H1 (cell line): ENCODE measurements at regions not wholly inside any gene's neighbourhood (a gene's known extent, or its start where the extent isn't known, plus 50 kb on each side); places are given as distances from the start of the nearest gene placed in this dataset.

Source experiments
- CTCF ChIA-PET: fragments of 300-600 bp; sonication (Branson Sonifier 250); formaldehyde crosslinking; loops from one replicate; lab custom pipeline; 2021; ENCODE audit not compliant: partially characterized antibody; lab: Charles Lee
- POLR2A ChIA-PET: fragments of 300-600 bp; sonication (Branson Sonifier 250); formaldehyde crosslinking; loops from one replicate; lab custom pipeline; 2021; ENCODE audit warnings: inconsistent platforms; ENCODE audit not compliant: partially characterized antibody; lab: Charles Lee
- DNase-seq, 2 experiments: peaks; one replicate each; pipeline versions ENCODE4 v3.0.0 to v3.0.0-alpha.2; 2010 to 2022; ENCODE audit warnings: low spot score in 2 of 2, low read depth in 1 of 2, mixed read lengths in 1 of 2
- FAIRE-seq: peaks from 2 replicates; lab custom pipeline; 2011; peaks lifted over from hg19 to GRCh38; lab: Jason Lieb, UNC
- H2AFZ ChIP-seq: 2 replicates; pipeline ENCODE4 v1.8.1; 2012; ENCODE audit warnings: low read length, inconsistent platforms
- H2AK5ac ChIP-seq: 2 replicates; pipeline ENCODE4 v1.6.1; 2013; ENCODE audit warnings: low read depth, low read length
- H2BK120ac ChIP-seq: replicated peaks from 2 replicates; pipeline ENCODE3; 2013; ENCODE audit warnings: low read depth, low read length, inconsistent platforms
- H2BK12ac ChIP-seq: 2 replicates; pipeline ENCODE4 v1.6.1; 2013; ENCODE audit warnings: low read depth, low read length
- H2BK15ac ChIP-seq: 2 replicates; pipeline ENCODE4 v1.6.1; 2013; ENCODE audit warnings: low read length
- H2BK20ac ChIP-seq: 2 replicates; pipeline ENCODE4 v1.6.1; 2013; ENCODE audit warnings: low read length
- H2BK5ac ChIP-seq: 2 replicates; pipeline ENCODE4 v1.6.1; 2013; ENCODE audit warnings: low read depth, low read length
- H3K14ac ChIP-seq: 2 replicates; pipeline ENCODE4 v1.6.1; 2013; ENCODE audit warnings: inconsistent platforms; ENCODE audit not compliant: insufficient read length
- H3K18ac ChIP-seq: 2 replicates; pipeline ENCODE4 v1.6.1; 2013; ENCODE audit warnings: low read length; ENCODE audit errors: extremely low read depth
- H3K23ac ChIP-seq: 2 replicates; pipeline ENCODE4 v1.6.1; 2013; ENCODE audit warnings: inconsistent platforms; ENCODE audit not compliant: insufficient read length
- H3K23me2 ChIP-seq: 2 replicates; pipeline ENCODE4 v1.6.1; 2013; ENCODE audit warnings: low read depth, low read length
- H3K27ac ChIP-seq: 2 replicates; pipeline ENCODE4 v1.6.1; 2011; ENCODE audit warnings: low read depth, low read length, inconsistent platforms
- H3K27me3 ChIP-seq, 4 experiments: replicated peaks in 1 of 4; 1 replicate in 1 of 4; 2 replicates in 3 of 4; pipeline versions ENCODE4 v1.6.1 to v1.8.1; 2011 to 2013; ENCODE audit warnings: low read length in 3 of 4, mild to moderate bottlenecking in 3 of 4, inconsistent platforms in 2 of 4, mixed read lengths in 2 of 4, moderate library complexity in 1 of 4; ENCODE audit not compliant: control insufficient read depth in 3 of 4, insufficient read depth in 3 of 4; ENCODE audit errors: extremely low read depth in 1 of 4
- H3K36me3 ChIP-seq, 4 experiments: 2 replicates each; pipeline versions ENCODE4 v1.6.1 to v1.8.1; 2011 to 2013; ENCODE audit warnings: mild to moderate bottlenecking in 4 of 4, low read length in 3 of 4, moderate library complexity in 2 of 4, control low read depth in 1 of 4, inconsistent platforms in 1 of 4; ENCODE audit not compliant: insufficient read depth in 4 of 4, control insufficient read depth in 2 of 4
- H3K4ac ChIP-seq: replicated peaks from 2 replicates; pipeline ENCODE3; 2013; ENCODE audit warnings: low read length, low read depth, mixed read lengths, inconsistent platforms; ENCODE audit not compliant: insufficient read length
- H3K4me1 ChIP-seq, 4 experiments: replicated peaks in 1 of 4; 1 replicate in 1 of 4; 2 replicates in 3 of 4; pipeline versions ENCODE4 v1.6.1 to v1.8.1; 2011 to 2013; ENCODE audit warnings: low read length in 3 of 4, inconsistent platforms in 2 of 4, mixed read lengths in 1 of 4; ENCODE audit not compliant: insufficient read depth in 4 of 4, control insufficient read depth in 3 of 4
- H3K4me2 ChIP-seq, 2 experiments: 2 replicates each; pipeline versions ENCODE4 v1.6.1 to v1.8.1; 2011 to 2013; ENCODE audit warnings: low read depth in 2 of 2, low read length in 2 of 2, control low read depth in 1 of 2, inconsistent platforms in 1 of 2, mild to moderate bottlenecking in 1 of 2; ENCODE audit not compliant: insufficient read depth in 1 of 2
- H3K4me3 ChIP-seq, 4 experiments: fragments of 200-600, 300-600 bp in 1 of 4; sonication (generic), shearing (Covaris generic), sonication (Bioruptor Twin) in 1 of 4; 2 replicates each; pipeline versions ENCODE4 v1.5.1 to v1.8.1; 2011 to 2016; ENCODE audit warnings: low read length in 4 of 4, low read depth in 3 of 4, control low read depth in 2 of 4, inconsistent platforms in 2 of 4, mild to moderate bottlenecking in 2 of 4, mixed read lengths in 1 of 4, moderate library complexity in 1 of 4; ENCODE audit not compliant: insufficient read depth in 2 of 4; ENCODE audit errors: extremely low read depth in 1 of 4
- H3K56ac ChIP-seq: replicated peaks from 2 replicates; pipeline ENCODE3; 2013; ENCODE audit warnings: low read depth, mild to moderate bottlenecking, mixed read lengths, low read length, inconsistent platforms; ENCODE audit not compliant: insufficient read length
- H3K79me1 ChIP-seq: 2 replicates; pipeline ENCODE4 v1.6.1; 2013; ENCODE audit warnings: low read depth, low read length, control low read depth
- H3K79me2 ChIP-seq, 2 experiments: 2 replicates each; pipeline versions ENCODE4 v1.6.1 to v1.8.1; 2012 to 2013; ENCODE audit warnings: low read length in 2 of 2, mild to moderate bottlenecking in 2 of 2, inconsistent platforms in 1 of 2; ENCODE audit not compliant: insufficient read depth in 2 of 2, control insufficient read depth in 1 of 2
- H3K9ac ChIP-seq, 4 experiments: replicated peaks in 1 of 4; 1 replicate in 1 of 4; 2 replicates in 3 of 4; pipeline versions ENCODE4 v1.6.1 to v1.8.1; 2011 to 2013; ENCODE audit warnings: low read depth in 3 of 4, low read length in 3 of 4, control low read depth in 2 of 4, mild to moderate bottlenecking in 2 of 4, moderate library complexity in 2 of 4, inconsistent platforms in 1 of 4; ENCODE audit errors: extremely low read depth in 1 of 4
- H3K9me3 ChIP-seq, 2 experiments: 2 replicates each; pipeline versions ENCODE4 v1.6.1 to v1.8.1; 2012 to 2013; ENCODE audit warnings: mild to moderate bottlenecking in 2 of 2, moderate library complexity in 2 of 2, control low read depth in 1 of 2, inconsistent platforms in 1 of 2, low read depth in 1 of 2, low read length in 1 of 2, mixed read lengths in 1 of 2; ENCODE audit not compliant: insufficient read depth in 2 of 2
- H4K20me1 ChIP-seq, 2 experiments: replicated peaks in 1 of 2; 2 replicates each; pipeline versions ENCODE3 to v1.8.1; 2011 to 2013; ENCODE audit warnings: inconsistent platforms in 2 of 2, low read length in 2 of 2, mild to moderate bottlenecking in 1 of 2; ENCODE audit not compliant: insufficient read depth in 2 of 2, control insufficient read depth in 1 of 2
- H4K5ac ChIP-seq: 2 replicates; pipeline ENCODE4 v1.6.1; 2013; ENCODE audit warnings: low read length, low read depth, mixed read lengths, inconsistent platforms; ENCODE audit not compliant: insufficient read length
- H4K8ac ChIP-seq: 2 replicates; pipeline ENCODE4 v1.8.0; 2013; ENCODE audit warnings: mild to moderate bottlenecking, moderate library complexity, low read length, inconsistent platforms; ENCODE audit not compliant: insufficient read depth; ENCODE audit errors: extremely low read depth
- H4K91ac ChIP-seq: replicated peaks from 2 replicates; pipeline ENCODE3; 2013; ENCODE audit warnings: low read length, mixed read lengths, inconsistent platforms; ENCODE audit not compliant: insufficient read length
- E2F6 ChIP-seq: IDR thresholded peaks from 2 replicates; pipeline ENCODE4 v1.6.1; 2012; ENCODE audit warnings: inconsistent platforms
- MAFK ChIP-seq: IDR thresholded peaks from 2 replicates; pipeline ENCODE4 v1.6.1; 2012; ENCODE audit warnings: low read depth, mild to moderate bottlenecking, improper control_type of control experiment, low read length
- MAX ChIP-seq: IDR thresholded peaks from 2 replicates; pipeline ENCODE4 v1.6.1; 2012; ENCODE audit warnings: inconsistent platforms
- POU5F1 ChIP-seq: IDR thresholded peaks from 2 replicates; pipeline ENCODE4 v1.6.1; 2011; ENCODE audit warnings: low read depth, mild to moderate bottlenecking, low read length, moderate library complexity
- RBBP5 ChIP-seq: IDR thresholded peaks from 2 replicates; pipeline ENCODE4 v1.7.1; 2012; ENCODE audit warnings: low read depth, mild to moderate bottlenecking, inconsistent platforms, low read length, moderate library complexity, borderline replicate concordance
- SP4 ChIP-seq: IDR thresholded peaks from 2 replicates; pipeline ENCODE4 v1.6.1; 2012; ENCODE audit warnings: low read length, inconsistent platforms
- TBP ChIP-seq: IDR thresholded peaks from 2 replicates; pipeline ENCODE4 v1.6.1; 2011; ENCODE audit warnings: low read depth, low read length, improper control_type of control experiment
- TCF12 ChIP-seq: IDR thresholded peaks from 2 replicates; pipeline ENCODE4 v1.6.1; 2011; ENCODE audit warnings: low read depth, mild to moderate bottlenecking, low read length
- WGBS, 2 experiments: shearing (Covaris generic) in 1 of 2; methylation state at CpG; one replicate each; pipeline versions ENCODE4 v1.1.6 to v1.1.7; 2013 to 2015; ENCODE audit warnings: low lambda C conversion rate in 2 of 2, mixed read lengths in 2 of 2, inconsistent platforms in 1 of 2, low coverage in 1 of 2, missing lambda C conversion rate in 1 of 2; ENCODE audit not compliant: insufficient replicate concordance in 2 of 2, insufficient coverage in 1 of 2, insufficient read length in 1 of 2; ENCODE audit errors: extremely low coverage in 1 of 2, missing lambda C conversion rate in 1 of 2; 5-methylcytosine and 5-hydroxymethylcytosine counted together
- TF ChIP-seq, protein P1 (sequence below), 3 experiments: IDR thresholded peaks; 1 replicate in 2 of 3; 2 replicates in 1 of 3; pipeline versions ENCODE4 v1.5.1 to v1.6.1; 2011; ENCODE audit warnings: low read length in 3 of 3, mild to moderate bottlenecking in 3 of 3, inconsistent platforms in 2 of 3, low read depth in 1 of 3, moderate library complexity in 1 of 3; ENCODE audit not compliant: insufficient read depth in 1 of 3; ENCODE audit errors: control extremely low read depth in 1 of 3

DNA sequence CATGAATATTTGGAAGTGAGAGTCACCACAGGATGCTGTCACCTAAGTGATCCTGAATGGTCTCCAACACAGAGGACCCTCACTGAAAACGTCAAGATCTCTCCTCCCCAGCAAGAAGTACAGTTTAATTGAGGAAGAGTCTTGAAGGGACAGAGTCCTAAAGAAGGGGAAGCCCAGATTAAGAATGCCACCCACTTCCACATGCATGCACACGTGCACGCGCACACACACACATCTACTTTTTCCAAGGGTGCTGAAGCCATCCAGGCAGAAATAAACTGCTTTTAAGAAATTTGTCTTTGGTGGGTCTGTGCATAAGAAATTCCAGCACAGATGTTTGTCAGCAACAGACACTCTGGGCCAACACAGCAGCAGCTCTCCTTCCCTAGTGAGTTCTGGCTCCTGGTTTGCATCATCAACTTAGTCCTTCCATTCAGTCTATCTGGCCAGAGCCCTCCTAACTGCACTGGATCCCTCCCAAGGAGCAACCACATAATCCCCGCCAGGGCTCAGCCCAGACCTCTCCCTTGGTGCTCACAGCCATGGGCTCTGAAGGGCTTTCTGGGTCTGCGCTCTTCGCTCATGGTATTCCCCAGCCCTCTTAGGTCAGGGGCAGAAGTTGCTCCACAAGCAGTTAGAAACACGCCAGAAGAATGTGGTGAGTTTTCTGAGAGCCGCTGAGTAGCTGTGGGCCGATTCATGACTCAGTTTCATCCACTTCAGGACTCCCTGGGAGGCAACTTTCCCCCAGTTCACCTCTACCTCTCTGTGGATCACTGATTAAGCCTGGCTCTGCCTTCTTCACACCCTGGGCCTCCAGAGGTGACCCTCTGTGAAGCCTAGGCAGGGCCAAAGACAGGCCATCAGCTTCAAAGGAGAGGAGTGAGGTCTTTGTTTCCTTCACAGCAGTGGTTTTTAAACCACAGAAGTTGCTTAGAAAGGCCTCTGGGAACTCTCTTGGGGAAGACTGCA, 132.6 kb upstream of the LIPC start:
- Histone ChIP-seq H4K20me1 (no peaks in the 10 kb centered on the region), H3K4me2 (no peak overlapping the region), H4K91ac (no peak overlapping the region), H3K18ac (no peak overlapping the region), H3K56ac (no peak overlapping the region), H3K27me3 (no peaks in the 10 kb centered on the region), H3K79me1 (no peaks in the 10 kb centered on the region), H2BK120ac (no peak overlapping the region), H2BK20ac (no peak overlapping the region), H2BK15ac (no peak overlapping the region), H3K36me3 (peaks cover 0 to 3% (median 0%) of the 10 kb centered on the region in 4 experiments; a peak in 1 of 8 replicates), H4K5ac (no peak overlapping the region), H4K8ac (no peak overlapping the region), H3K9me3 (peaks cover 3 to 10% of the 10 kb centered on the region in 2 experiments; a peak in 3 of 4 replicates), H3K23ac (no peak overlapping the region), H3K9ac (no peak overlapping the region), H3K4me3 (no peak overlapping the region), H2BK12ac (no peak overlapping the region), H2BK5ac (no peak overlapping the region), H2AFZ (no peak overlapping the region), H3K4ac (no peak overlapping the region), H3K79me2 (no peaks in the 10 kb centered on the region), H2AK5ac (no peak overlapping the region), H3K27ac (no peak overlapping the region), H3K14ac (no peak overlapping the region), H3K23me2 (no peaks in the 10 kb centered on the region), H3K4me1 (peaks cover 0 to 9% (median 5%) of the 10 kb centered on the region in 4 experiments; a peak in 3 of 7 replicates)
- ChIA-PET POLR2A (no interaction called here), CTCF (interaction anchor here (1.8 to 3.2 kb wide), 2 partner anchors 10 kb away, joined by 8 to 18 read pairs; no protein-coding TSS in a partner anchor)
- WGBS, 2 experiments = 94% methylated on average over 8 of the region's 10 CpGs; no CpG with 5 or more reads in 1 of the 2 experiments
- DNase-seq = no peak
- no peak for TF ChIP-seq TCF12
- TF ChIP-seq, protein P1, sequence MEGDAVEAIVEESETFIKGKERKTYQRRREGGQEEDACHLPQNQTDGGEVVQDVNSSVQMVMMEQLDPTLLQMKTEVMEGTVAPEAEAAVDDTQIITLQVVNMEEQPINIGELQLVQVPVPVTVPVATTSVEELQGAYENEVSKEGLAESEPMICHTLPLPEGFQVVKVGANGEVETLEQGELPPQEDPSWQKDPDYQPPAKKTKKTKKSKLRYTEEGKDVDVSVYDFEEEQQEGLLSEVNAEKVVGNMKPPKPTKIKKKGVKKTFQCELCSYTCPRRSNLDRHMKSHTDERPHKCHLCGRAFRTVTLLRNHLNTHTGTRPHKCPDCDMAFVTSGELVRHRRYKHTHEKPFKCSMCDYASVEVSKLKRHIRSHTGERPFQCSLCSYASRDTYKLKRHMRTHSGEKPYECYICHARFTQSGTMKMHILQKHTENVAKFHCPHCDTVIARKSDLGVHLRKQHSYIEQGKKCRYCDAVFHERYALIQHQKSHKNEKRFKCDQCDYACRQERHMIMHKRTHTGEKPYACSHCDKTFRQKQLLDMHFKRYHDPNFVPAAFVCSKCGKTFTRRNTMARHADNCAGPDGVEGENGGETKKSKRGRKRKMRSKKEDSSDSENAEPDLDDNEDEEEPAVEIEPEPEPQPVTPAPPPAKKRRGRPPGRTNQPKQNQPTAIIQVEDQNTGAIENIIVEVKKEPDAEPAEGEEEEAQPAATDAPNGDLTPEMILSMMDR (IDR thresholded peaks at IDR 0.05; ENCODE audit: control extremely low read depth in 1 of 3, insufficient read depth in 1 of 3, low read depth in 1 of 3, low read length in 3 of 3) = no peak
- TF ChIP-seq SP4 = no peak
- TF ChIP-seq E2F6 = no peak
- no peak for TF ChIP-seq MAX
- no peak for TF ChIP-seq RBBP5
- TF ChIP-seq TBP = no peak
- TF ChIP-seq MAFK = no peak
- TF ChIP-seq POU5F1 = no peak
- FAIRE-seq = no peak
